SK-N-SH treated with all-trans-retinoic acid at 6 μM for 48 hours (cell line): ENCODE measurements at regions not wholly inside any gene's neighbourhood (a gene's known extent, or its start where the extent isn't known, plus 50 kb on each side); places are given as distances from the start of the nearest gene placed in this dataset.

Source experiments
- ATAC-seq: fragments of 200-7000 bp; cut with Tn5 transposase; 3 replicates; pipeline ENCODE4 v1.9.1; 2020; ENCODE audit warnings: mild to moderate bottlenecking, moderate library complexity
- ARNTL ChIP-seq: fragments of 450-650 bp; formaldehyde crosslinking; IDR thresholded peaks from 2 replicates; pipeline ENCODE4 v1.5.0; 2020; ENCODE audit warnings: low read depth, mild to moderate bottlenecking, moderate library complexity, borderline replicate concordance
- BACH2 ChIP-seq: fragments of 250-450 bp; sonication (Bioruptor Pico); IDR thresholded peaks from 2 replicates; pipeline ENCODE4 v1.9.0; 2021; ENCODE audit warnings: mild to moderate bottlenecking, borderline replicate concordance
- CREB5 ChIP-seq: fragments of 250-450 bp; sonication (Bioruptor Pico); IDR thresholded peaks from 2 replicates; pipeline ENCODE4 v1.5.1; 2020; ENCODE audit warnings: low read depth, mild to moderate bottlenecking, moderate library complexity
- CSDC2 ChIP-seq: fragments of 250-450 bp; sonication (Bioruptor Pico); IDR thresholded peaks from 2 replicates; pipeline ENCODE4 v1.5.0; 2020; ENCODE audit warnings: mild to moderate bottlenecking, moderate library complexity
- CSRNP3 ChIP-seq: fragments of 250-450 bp; sonication (Bioruptor Pico); IDR thresholded peaks from 2 replicates; pipeline ENCODE4 v1.5.1; 2021; ENCODE audit warnings: mild to moderate bottlenecking, moderate library complexity
- ESRRG ChIP-seq: fragments of 250-450 bp; sonication (Bioruptor Pico); IDR thresholded peaks from 2 replicates; pipeline ENCODE4 v1.6.1; 2021; ENCODE audit warnings: mild to moderate bottlenecking
- GLIS3 ChIP-seq: fragments of 250-450 bp; sonication (Bioruptor Pico); IDR thresholded peaks from 2 replicates; pipeline ENCODE4 v1.5.0; 2020; ENCODE audit warnings: mild to moderate bottlenecking, moderate library complexity
- ISL1 ChIP-seq: fragments of 250-450 bp; sonication (Bioruptor Pico); IDR thresholded peaks from 2 replicates; pipeline ENCODE4 v2.1.2; 2022; ENCODE audit warnings: mild to moderate bottlenecking, moderate library complexity
- OSR1 ChIP-seq: fragments of 250-450 bp; sonication (Bioruptor Pico); IDR thresholded peaks from 2 replicates; pipeline ENCODE4 v1.8.0; 2022; ENCODE audit warnings: moderate library complexity, mild to moderate bottlenecking, inconsistent platforms
- POU6F1 ChIP-seq: fragments of 250-450 bp; sonication (Bioruptor Pico); IDR thresholded peaks from 2 replicates; pipeline ENCODE4 v1.8.0; 2021; ENCODE audit warnings: low read depth, mild to moderate bottlenecking, moderate library complexity, borderline replicate concordance
- PPARA ChIP-seq: fragments of 250-450 bp; sonication (Bioruptor Pico); IDR thresholded peaks from 2 replicates; pipeline ENCODE4 v1.5.0; 2020; ENCODE audit warnings: mild to moderate bottlenecking, borderline replicate concordance
- RARB ChIP-seq: fragments of 250-450 bp; sonication (Bioruptor Pico); IDR thresholded peaks from 2 replicates; pipeline ENCODE4 v1.8.0; 2021; ENCODE audit warnings: mild to moderate bottlenecking, moderate library complexity
- SNAI2 ChIP-seq: fragments of 250-450 bp; sonication (Bioruptor Pico); IDR thresholded peaks from 2 replicates; pipeline ENCODE4 v1.5.0; 2020; ENCODE audit warnings: mild to moderate bottlenecking, moderate library complexity
- TCF4 ChIP-seq: fragments of 250-450 bp; sonication (Bioruptor Pico); IDR thresholded peaks from 2 replicates; pipeline ENCODE4 v1.8.0; 2021; ENCODE audit warnings: mild to moderate bottlenecking, moderate library complexity, borderline replicate concordance
- TOX ChIP-seq: fragments of 250-450 bp; sonication (Bioruptor Pico); IDR thresholded peaks from 2 replicates; pipeline ENCODE4 v1.8.0; 2021; ENCODE audit warnings: mild to moderate bottlenecking, moderate library complexity, borderline replicate concordance
- ZFP3 ChIP-seq: fragments of 250-450 bp; sonication (Bioruptor Pico); IDR thresholded peaks from 2 replicates; pipeline ENCODE4 v1.5.0; 2020; ENCODE audit warnings: mild to moderate bottlenecking, moderate library complexity
- ZFP30 ChIP-seq: fragments of 450-650 bp; formaldehyde crosslinking; IDR thresholded peaks from 2 replicates; pipeline ENCODE4 v1.5.0; 2022; ENCODE audit warnings: mild to moderate bottlenecking, moderate library complexity
- ZNF565 ChIP-seq: fragments of 450-650 bp; formaldehyde crosslinking; conservative IDR thresholded peaks from 2 replicates; pipeline ENCODE4 v1.5.0; 2020; ENCODE audit warnings: low read depth, mild to moderate bottlenecking, moderate library complexity
- ZNF70 ChIP-seq: fragments of 450-650 bp; formaldehyde crosslinking; IDR thresholded peaks from 2 replicates; pipeline ENCODE4 v1.5.0; 2020; ENCODE audit warnings: mild to moderate bottlenecking, moderate library complexity
- ZNF8 ChIP-seq: fragments of 450-650 bp; formaldehyde crosslinking; IDR thresholded peaks from 2 replicates; pipeline ENCODE4 v1.5.0; 2020; ENCODE audit warnings: mild to moderate bottlenecking, moderate library complexity
- TF ChIP-seq, protein P1 (sequence below): fragments of 250-450 bp; sonication (Bioruptor Pico); IDR thresholded peaks from 2 replicates; pipeline ENCODE4 v1.8.0; 2020; ENCODE audit warnings: mild to moderate bottlenecking, moderate library complexity, borderline replicate concordance

- TF ChIP-seq POU6F1 (CRISPR knock-in tag) = no peak
- TF ChIP-seq ZFP3 (CRISPR knock-in tag) = no peak
- TF ChIP-seq CSRNP3 (CRISPR knock-in tag) = no peak
- TF ChIP-seq TOX (CRISPR knock-in tag) = no peak
- no peak for TF ChIP-seq CSDC2
- TF ChIP-seq OSR1 = no peak
- no peak for TF ChIP-seq ZNF565 (CRISPR knock-in tag)
- TF ChIP-seq GLIS3 = no peak
Observed at GRCh38 chr15:35743321-35743720, 197.4 kb upstream of the DPH6 start (continued).

GRCh38 chr15:35746121-35746520, 200.2 kb upstream of the DPH6 start:
- no peak for ATAC-seq
- TF ChIP-seq CREB5 = no peak
- no peak for TF ChIP-seq TOX (CRISPR knock-in tag)
- TF ChIP-seq CSDC2 = no peak
- TF ChIP-seq CSRNP3 (CRISPR knock-in tag) = no peak
- TF ChIP-seq ZNF8 (CRISPR knock-in tag) = no peak
- TF ChIP-seq ZFP30 (CRISPR knock-in tag) = no peak
- no peak for TF ChIP-seq ARNTL (CRISPR knock-in tag)
- TF ChIP-seq ZNF565 (CRISPR knock-in tag) = no peak
- TF ChIP-seq SNAI2 = no peak
- no peak for TF ChIP-seq POU6F1 (CRISPR knock-in tag)
- no peak for TF ChIP-seq ISL1 (CRISPR knock-in tag)
- no peak for TF ChIP-seq ZFP3 (CRISPR knock-in tag)
- no peak for TF ChIP-seq BACH2 (CRISPR knock-in tag)
- TF ChIP-seq, protein P1, sequence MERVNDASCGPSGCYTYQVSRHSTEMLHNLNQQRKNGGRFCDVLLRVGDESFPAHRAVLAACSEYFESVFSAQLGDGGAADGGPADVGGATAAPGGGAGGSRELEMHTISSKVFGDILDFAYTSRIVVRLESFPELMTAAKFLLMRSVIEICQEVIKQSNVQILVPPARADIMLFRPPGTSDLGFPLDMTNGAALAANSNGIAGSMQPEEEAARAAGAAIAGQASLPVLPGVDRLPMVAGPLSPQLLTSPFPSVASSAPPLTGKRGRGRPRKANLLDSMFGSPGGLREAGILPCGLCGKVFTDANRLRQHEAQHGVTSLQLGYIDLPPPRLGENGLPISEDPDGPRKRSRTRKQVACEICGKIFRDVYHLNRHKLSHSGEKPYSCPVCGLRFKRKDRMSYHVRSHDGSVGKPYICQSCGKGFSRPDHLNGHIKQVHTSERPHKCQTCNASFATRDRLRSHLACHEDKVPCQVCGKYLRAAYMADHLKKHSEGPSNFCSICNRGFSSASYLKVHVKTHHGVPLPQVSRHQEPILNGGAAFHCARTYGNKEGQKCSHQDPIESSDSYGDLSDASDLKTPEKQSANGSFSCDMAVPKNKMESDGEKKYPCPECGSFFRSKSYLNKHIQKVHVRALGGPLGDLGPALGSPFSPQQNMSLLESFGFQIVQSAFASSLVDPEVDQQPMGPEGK = no peak
- TF ChIP-seq RARB (CRISPR knock-in tag) = no peak
- no peak for TF ChIP-seq PPARA (CRISPR knock-in tag)
- TF ChIP-seq TCF4 (CRISPR knock-in tag) = no peak
- TF ChIP-seq ESRRG (CRISPR knock-in tag) = no peak

DNA sequence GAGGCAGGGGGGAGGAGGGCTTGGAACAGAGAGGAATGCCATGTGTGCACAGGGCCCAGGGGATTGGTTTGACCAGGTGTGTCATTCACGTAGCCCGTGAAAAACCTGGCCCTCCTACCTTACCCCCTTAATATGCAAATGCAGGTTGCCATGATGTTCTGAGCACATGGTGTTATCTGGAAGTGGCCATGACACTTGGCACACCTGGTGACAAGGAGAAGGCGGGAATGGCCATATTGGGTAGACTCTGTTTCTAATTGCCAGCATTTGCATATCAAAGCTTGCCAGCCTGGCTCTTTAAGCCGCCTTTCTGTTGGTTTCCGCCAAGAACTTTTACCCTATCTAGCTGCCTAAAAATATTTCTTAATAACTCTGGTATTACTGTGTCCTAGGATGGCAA, 202.1 kb upstream of the DPH6 start:
- no peak for ATAC-seq
- no peak for TF ChIP-seq POU6F1 (CRISPR knock-in tag)
- no peak for TF ChIP-seq ZFP30 (CRISPR knock-in tag)
- TF ChIP-seq SNAI2 = no peak
- no peak for TF ChIP-seq ZNF70 (CRISPR knock-in tag)
- TF ChIP-seq RARB (CRISPR knock-in tag) = no peak
- no peak for TF ChIP-seq ZNF8 (CRISPR knock-in tag)
- no peak for TF ChIP-seq ISL1 (CRISPR knock-in tag)
- no peak for TF ChIP-seq TCF4 (CRISPR knock-in tag)
- no peak for TF ChIP-seq CREB5
- no peak for TF ChIP-seq PPARA (CRISPR knock-in tag)
- TF ChIP-seq CSRNP3 (CRISPR knock-in tag) = no peak
- no peak for TF ChIP-seq ARNTL (CRISPR knock-in tag)
- no peak for TF ChIP-seq OSR1
